ENCODE measurements at regions not wholly inside any gene's neighbourhood (a gene's known extent, or its start where the extent isn't known, plus 50 kb on each side); places are given as distances from the start of the nearest gene placed in this dataset.
"Not testable (repeated sequence)": the region's sequence is repeated elsewhere in the genome, so short reads cannot be mapped to it uniquely, and the experiment has no call there.

DNA sequence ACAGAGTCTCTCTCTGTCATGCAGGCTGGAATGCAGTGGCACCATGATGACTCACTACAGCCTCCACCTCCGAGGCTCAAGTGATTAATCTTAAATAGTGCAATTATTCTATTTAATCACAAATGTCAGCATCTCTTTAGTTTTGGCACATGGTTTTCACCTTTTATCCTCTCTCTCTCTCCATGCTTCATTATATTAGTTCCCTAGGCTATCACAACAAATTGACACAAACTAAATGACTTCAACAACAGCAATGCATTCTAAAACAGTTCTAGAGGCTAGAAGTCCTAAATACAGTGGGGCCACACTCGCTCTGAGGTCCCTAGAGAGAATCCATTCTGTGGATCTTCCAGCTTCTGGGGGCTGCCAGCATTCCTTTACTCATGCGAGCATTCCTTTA, 178.2 kb upstream of the ZNG1F start:
- not testable (repeated sequence) for DNase-seq

DNA sequence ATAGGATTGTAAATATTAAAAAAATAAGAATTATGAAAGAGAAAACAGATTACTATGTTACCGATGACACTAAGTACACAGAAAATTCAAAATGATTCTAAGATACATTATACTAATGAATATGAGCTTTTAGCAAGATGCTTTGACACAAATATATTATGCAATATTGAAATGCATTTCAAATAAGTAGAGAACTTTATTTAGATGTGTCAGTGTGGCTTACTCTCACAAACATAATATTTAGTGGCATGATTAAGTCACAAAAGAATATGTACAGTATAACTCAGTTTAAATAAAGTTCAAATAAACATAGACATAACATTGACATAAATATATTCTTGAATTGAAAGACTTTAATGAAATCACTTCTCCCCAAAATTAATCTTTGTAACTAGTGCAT, 172.7 kb upstream of the ZNG1F start:
- not testable (repeated sequence) for DNase-seq

DNA sequence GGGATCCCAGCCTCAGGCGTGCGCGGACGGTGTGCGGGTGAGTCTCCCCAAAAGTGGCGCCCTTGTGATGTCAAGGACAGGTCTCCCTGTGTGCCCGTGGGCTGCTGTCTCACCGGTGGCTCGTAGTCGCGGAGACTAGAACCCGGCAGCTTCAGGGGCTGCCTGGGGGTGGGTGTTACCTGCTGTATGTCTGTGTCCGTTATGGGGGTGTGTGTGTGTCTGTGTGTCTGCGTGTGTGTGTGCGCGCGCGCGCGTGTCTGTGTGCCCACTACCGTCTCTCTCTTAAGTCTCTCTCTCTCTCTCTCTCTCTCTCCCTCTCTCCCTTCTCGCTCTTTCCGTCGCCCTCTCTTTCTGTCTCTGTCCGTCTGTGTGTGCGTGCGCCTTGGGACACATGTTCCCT, 170.0 kb upstream of the ZNG1F start:
- DNase-seq, result peak; percentile 8 to 9

DNA sequence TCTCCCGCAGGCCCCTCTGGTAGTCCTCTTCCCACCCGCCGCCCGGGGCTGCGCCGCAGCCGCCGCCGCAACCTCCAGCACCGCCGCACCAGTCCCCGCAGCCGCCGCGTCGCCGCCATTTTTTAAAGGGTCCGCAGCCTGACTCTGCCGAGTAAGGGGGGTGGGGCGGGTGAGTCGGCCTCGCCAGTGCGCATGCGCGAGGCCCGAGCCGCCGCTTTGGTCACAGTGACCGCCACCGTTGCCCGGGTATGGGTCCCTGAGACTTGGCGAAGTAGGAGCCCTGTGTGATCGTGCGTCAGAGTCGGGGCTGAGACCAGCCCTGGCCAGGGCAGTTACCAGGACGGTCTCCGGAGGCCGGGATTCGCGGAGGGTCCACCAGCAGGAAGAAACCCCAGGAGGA, 169.6 kb upstream of the ZNG1F start:
- peak in 1 of 2 experiments; percentile 5 for DNase-seq

DNA sequence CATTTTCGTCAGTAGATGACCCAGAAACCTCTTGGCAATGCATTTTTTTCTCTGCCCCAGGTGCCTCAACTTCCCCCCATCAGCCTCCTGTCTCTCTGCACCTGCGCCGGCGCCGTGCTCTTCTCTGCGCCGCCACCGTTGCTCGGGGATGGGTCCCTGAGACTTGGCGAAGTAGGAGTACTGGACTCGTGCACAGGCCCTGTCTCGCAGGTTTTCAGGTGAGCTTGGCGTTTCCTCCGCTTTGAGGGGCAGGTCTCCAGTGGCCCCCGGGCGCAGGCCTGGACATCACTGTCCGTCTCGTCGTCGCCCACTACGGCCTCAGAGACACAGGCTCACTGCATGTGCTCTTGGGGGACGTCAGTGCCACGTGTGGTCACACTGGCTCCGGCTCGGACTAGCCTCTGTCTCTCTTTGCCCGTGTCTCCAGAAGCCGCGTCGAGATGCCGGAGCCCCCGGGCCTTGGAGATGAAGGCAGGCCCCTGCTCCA, 168.8 kb upstream of the ZNG1F start:
- DNase-seq, result not testable (repeated sequence)

DNA sequence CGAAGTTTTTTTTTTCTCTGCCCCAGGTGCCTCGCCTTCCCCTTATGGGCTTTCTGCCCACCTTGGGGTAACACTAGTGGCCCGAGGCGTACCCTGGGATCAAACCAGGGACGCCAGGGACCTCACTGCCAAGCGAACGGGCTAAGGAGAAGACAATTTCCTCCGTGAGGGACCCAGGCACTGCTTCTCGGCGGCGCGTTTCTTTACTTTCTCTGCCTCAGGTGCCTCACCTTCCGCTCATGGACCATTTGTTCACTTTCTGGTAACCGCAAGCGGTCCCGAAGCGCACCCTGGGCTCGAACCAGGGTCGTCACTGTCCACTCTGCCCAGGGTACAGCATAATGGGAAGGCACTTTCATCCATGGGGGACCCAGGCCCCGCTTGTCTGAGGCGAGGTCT, 168.2 kb upstream of the ZNG1F start:
- not testable (repeated sequence) for DNase-seq

DNA sequence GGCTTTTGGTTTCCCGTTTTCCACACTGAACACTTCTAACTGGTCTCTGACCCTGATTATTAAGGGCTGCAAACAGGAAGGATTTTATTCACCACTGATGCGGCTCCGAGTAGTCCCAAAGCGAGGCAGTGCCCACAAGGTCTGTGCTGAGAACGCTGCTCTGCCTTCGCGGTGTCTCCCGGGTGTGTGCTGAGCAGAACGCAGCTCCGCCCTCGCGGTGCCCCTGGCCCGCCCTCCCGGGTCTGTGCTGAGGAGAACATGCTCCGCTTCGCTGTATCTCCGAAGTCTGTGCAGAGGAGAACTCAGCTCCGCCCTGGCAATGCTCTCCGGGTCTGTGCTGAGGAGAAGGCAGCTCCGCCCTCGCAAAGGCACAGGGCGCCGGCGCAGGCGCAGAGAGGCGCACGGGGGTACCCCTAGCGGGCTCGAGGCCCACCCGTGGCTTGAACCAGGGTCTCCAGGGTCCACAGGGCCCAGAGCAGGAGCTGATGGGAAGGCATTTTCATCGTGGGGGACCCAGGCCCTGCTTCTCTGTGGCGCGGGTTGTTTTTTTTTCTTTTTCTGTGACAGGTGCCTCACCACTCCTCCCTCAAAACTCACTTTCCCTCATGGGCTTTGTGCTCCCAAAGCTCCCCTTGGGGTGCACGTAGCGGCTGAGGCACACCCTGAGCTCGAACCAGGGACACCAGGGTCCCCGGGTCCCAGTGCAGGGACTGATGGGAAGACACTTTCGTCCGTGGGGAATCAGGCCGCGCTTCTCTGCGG, 167.7 kb upstream of the ZNG1F start:
- DNase-seq, result not testable (repeated sequence)

DNA sequence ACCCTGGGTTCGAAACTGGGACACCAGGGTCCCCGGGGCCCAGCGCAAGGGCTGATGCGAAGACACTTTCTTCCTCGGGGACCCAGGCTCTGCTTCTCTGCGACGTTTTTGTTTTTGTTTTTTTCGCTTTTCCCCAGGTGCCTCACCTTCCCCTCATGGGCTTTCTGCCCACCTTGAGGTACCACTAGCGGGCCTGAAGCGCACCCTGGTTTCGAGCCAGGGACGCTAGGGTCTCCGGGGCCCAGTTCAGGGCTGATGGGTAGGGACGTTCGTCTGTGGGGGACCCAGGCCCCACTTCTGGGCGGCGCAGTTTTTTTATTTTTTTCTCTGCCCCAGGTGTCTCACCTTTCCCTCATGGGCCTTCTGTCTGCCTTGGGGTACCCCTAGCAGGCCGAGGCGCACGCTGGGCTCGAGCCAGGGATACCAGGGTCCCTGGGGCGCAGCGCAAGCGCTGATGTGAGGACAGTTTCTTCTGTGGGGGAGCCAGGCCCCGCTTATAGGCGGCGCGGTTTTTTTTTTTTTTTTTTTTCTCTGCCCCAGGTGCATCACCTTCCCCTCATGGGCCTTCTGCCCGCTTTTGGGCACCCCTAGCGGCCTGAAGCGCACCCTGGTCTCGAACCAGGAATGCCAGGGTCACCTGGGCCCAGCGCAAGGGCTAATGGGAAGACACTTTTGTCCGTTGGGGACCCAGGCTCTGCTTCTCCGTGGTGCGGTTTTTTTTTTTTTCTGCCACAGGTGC, 166.8 kb upstream of the ZNG1F start:
- DNase-seq, result not testable (repeated sequence)

DNA sequence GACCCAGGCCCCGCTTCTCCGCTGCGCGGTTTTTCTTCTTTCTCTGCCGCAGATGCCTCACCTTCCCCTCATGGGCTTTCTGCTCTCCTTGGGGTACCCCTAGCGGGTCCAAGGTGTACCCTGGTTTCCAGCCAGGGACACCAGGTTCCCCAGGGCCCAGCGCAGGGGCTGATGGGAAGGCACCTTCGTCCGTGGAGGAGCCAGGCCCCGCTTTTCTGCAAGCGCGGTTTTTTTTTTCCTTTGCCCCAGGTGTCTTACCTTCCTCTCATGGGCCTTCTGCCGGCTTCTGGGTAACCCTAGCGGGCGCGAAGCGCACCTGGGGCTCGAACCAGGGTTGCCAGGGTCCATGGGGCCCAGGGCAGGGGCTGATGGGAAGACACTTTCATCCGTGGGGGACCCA, 165.9 kb upstream of the ZNG1F start:
- DNase-seq, result not testable (repeated sequence)

DNA sequence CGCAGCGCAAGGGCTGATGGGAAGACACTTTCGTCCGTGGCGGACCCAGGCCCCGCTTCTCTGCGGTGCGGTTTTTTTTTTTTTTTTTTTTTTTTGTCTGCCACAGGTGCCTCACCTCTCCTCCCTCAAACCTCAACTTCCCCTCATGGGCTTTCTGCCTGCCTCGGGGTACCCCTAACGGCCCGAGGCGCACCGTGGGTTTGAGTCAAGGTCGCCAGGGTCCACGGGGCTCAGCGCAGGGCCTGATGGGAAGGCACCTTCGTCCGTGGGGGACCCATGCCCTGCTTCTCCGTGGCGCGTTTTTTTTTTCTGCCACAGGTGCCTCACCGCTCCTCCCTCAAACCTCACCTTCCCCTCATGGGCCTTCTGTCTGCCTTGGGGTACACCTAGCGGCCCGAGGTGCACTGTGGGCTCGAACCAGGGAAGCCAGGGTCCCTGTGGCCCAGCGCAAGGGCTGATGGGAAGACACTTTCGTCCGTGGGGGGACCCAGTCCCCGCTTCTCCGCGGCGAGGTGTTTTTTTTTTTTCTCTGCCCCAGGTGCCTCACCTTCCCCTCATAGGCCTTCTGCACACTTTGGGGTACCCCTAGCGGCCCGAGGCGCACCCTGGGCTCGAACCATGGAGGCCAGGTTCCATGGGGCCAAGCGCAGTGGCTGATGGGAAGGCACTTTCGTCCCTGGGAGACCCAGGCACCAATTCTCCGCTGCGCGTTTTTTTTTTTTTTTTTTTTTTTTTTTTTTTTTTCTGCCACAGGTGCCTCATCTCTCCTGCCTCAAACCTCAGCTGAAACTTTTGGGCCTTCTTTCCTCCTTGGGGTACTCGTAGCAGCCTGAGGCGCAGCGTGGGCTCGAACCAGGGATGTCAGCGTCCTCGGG, 165.2 kb upstream of the ZNG1F start:
- DNase-seq, result not testable (repeated sequence)

DNA sequence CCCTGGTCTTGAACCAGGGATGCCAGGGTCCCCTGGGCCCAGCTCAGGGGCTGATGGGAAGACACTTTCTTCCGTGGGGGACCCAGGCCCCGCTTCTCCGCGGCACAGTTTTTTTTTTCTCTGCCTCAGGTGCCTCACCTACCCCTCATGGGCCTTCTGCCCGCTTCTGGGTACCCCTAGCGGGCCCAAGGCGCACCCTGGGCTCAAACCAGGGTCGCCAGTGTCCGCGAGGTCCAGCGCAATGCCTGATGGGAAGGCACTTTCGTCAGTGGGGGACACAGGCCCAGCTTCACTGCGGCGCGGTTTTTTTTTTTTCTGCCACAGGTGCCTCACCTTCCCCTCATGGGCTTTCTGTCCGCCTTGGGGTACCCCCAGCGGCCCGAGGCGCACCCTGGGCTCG, 163.9 kb upstream of the ZNG1F start:
- not testable (repeated sequence) for DNase-seq

DNA sequence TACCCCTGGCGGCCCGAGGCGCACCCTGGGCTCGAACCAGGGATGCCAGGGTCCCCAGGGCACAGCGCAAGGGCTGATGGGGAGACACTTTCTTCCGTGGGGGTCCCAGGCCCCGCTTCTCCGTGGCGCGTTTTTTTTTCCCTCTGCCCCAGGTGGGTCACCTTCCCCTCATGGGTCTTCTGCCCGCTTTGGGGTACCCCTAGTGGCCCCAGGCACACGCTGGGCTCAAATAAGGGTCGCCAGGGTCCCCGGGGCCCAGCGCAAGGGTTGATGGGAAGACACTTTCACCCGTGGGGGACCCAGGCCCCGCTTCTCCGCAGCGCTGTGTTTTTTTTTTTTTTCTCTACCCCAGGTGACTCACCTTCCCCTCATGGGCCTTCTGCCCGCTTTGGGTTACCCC, 163.3 kb upstream of the ZNG1F start:
- DNase-seq, result not testable (repeated sequence)

DNA sequence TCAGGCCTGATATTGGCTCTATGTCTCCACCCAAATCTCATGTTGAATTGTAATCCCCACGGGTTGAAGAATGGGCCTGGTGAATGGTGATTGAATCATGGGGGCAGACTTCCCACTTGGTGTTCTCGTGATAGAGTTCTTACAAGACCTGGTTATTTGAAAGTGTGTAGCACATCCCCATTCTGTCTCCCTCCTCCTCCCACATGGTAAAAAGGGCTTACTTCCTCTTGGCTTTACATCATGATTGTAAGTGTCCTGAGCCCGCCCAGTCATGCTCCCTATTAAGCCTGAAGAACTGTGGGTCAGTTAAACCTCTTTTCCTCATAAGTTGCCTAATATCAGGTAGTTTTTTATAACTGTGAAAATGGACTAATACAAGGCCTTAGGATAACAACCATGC, 158.8 kb upstream of the ZNG1F start:
- not testable (repeated sequence) for DNase-seq

DNA sequence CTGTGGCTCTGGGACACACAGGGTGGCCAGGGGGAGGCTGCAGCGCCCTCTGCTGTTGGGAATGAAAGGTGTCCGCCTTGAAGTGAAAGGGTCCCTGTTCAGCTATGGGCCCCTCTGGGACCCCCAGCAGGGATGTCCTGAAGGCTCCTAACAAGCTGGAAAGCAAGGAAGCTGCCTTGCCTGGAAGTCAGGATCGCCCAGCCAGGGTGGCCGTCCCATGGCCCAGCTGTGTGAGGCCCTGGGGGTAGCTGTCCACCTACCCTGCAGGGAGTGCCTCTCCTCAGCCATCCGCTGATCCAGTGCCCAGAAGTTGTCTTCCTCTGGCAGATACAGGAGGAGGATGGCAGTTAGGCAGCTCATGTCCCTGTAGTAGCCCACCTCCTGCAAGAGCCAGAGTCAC, 143.4 kb upstream of the ZNG1F start:
- DNase-seq, result not testable (repeated sequence)

DNA sequence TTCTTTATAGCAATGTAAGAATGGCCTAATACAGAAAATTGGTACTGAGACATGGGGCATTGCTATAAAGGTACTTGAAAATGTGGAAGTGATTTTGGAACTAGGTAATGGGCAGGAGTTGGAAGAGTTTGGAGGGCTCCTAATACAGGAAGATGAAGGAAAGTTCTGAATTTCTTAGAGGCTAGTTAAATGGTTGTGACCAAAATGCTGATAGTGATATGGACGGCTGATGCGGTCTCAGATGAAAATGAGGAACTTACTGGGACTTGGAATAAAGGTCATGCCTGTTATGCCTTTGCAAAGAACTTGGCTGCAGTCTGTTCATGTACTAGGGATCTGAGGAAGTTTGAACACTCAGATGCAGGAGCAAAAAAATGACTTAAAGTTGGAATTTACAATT, 132.2 kb upstream of the ZNG1F start:
- not testable (repeated sequence) for DNase-seq

DNA sequence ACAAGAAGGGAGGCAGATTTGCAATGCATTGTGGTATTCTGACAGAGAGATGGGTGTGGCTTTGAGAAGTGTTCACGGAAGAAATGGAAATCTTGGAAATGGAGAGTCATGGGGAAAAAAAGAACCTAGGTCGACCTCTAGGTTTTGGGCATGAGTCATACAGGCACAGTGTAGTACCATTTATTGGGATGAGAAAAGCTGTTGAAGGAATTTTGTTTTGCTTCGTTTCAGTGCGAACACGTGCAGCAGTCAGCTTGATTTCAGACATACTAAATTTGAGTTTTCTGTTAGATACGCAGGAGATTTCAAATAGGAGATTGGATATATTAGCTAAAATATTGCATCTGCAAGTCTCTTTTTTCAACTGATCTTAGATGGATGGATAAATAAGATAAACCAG, 119.8 kb upstream of the ZNG1F start:
- DNase-seq, result not testable (repeated sequence)

DNA sequence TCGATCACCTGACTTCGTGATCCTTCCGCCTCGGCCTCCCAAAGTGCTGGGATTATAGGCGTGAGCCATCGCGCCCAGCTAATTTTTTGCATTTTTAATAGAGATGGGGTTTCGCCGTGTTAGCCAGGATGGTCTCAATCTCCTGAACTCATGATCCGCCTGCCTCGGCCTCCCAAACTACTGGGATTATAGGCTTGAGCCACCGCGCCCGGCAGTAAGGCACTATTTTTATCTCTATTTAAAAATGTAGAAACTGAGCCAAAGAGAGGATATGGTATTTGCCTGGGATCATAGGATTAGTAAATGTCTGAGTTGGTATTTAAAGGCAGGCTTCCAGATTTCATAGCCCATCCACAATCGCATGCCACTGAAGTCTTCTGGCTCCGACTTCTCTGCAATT, 96.6 kb upstream of the ZNG1F start:
- not testable (repeated sequence) for DNase-seq

DNA sequence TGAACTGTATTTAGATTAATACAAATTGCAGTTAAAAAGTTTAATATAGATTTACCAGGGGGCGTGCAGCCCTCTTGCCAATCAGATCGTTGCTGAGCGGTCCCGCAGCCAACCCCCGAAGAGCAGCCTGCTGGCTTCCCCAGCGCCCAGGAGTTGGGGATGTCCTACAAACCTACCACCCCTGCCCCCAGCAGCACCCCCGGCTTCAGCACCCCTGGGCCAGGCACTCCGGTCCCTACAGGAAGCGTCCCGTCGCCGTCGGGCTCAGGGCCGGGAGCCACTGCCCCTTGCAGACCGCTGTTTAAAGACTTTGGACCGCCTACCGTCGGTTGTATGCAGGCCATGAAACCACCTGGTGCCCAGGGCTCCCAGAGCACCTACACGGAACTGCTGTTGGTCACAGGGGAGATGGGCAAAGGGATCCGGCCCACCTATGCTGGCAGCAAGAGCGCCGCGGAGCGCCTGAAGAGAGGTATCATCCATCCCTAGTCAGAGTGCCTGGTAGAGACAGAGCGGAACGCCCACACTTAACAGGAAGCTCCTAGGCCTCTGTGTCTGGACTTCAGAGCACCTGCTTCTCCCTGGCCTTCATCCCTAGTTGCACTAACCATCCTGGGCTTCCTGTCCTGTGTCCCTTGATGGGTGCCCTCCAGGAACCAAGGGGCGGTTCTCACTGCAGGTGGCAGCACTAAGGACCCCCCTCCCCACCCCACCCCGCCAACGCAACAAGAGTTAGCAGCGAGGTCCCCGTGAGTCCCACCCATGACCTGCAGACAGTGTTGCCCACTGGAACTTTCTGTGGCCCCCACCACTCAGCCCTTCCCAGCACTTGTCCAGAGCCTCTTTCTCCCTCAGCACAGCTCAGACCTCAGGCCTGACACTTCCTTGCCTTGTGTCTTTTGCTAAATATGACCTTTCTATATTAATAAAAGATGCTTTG, 91.5 kb upstream of the ZNG1F start:
- DNase-seq, result not testable (repeated sequence)

DNA sequence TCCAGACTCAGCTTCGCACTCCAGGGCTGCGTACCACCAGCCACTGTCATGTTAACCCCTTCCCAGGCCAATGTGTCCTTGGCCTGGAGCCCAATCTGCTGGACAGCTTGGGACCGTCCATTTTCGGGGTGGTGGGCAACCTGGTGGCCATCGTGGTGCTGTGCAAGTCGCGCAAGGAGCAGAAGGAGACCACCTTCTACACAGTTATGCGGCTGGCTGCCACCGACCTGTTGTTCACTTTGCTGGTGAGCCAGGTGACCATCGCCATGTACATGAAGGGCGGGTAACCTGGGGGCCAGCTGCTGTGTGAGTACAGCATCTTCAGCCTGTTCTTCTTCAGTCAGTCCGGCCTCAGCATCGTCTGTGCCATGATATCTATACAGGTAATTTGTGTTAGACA, 90.3 kb upstream of the ZNG1F start:
- DNase-seq, result not testable (repeated sequence)

DNA sequence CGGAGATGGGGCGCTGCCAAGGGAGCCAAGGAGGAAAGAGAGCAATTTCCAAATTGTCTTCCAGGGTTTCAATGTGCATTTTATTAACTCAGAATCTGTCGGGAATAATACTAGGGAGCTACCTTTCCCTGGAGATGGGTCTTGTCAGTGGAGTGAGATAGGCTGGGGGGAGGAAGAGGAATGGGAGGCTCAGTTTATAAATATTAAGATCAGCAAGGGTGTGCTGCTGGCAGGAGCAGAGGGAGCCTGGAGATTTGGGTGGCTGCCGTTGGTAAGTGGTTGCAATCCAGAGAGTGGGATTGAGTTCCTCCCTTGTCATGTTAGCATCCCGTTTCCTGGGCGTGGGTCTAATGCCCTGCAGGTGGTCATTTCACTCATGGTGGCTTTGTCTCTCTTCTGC, 89.9 kb upstream of the ZNG1F start:
- not testable (repeated sequence) for DNase-seq

DNA sequence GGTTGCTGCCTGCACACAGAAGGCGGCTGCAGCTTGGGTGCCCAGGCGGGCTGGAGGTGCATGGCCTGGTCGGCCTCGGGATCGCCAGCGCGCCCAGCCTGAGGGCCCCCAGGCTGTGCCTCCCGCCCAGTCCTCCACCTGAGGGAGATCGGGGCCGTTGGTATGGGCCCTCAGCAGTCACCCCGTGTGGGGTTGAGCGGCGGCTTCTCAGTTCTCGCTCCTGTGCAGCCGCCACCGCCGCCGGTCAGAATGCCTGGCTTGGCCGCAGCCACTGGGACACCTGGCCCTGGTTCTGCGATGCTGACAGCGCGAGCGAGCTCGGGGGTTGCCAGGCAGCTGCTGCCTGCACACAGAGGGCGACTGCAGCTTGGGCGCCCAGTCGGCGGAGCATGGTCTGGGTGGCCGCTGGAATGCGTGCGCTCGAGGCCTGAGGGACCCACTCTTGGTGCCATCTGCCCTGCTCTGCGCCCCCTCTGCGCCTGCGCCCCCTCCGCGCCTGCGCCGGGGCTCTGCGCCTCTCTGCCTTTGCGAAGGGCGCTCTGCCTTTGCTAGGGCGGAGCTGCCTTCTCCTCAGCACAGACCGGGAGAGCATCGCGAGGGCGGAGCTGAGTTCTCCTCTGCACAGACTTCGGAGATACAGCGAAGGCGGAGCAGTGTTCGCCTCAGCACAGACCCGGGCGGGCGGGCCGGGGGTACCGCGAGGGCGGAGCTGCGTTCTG, 84.6 kb upstream of the ZNG1F start:
- DNase-seq, result not testable (repeated sequence)

All from AML-193 (cell line).